Testis (tissue), 2 donors: ENCODE measurements at regions not wholly inside any gene's neighbourhood (a gene's known extent, or its start where the extent isn't known, plus 50 kb on each side); places are given as distances from the start of the nearest gene placed in this dataset.
A peak's percentile ranks its signal among the peaks of the same experiment; 100 is the strongest.

ENCODE experiments used
- DNase-seq: peaks from one replicate; pipeline ENCODE4 v3.0.0-alpha.2; 2019
- H3K27ac ChIP-seq, 2 donors: fragments of 200-600 bp; sonication (generic); one replicate each; pipeline ENCODE4 v1.5.1; 2019
- H3K27me3 ChIP-seq: fragments of 200-600 bp; sonication (generic); one replicate; pipeline ENCODE4 v1.5.1; 2019
- H3K36me3 ChIP-seq: fragments of 200-600 bp; sonication (generic); one replicate; pipeline ENCODE4 v1.5.1; 2017; ENCODE audit warnings: low read depth; ENCODE audit errors: missing control alignments
- H3K4me1 ChIP-seq: fragments of 200-600 bp; sonication (generic); one replicate; pipeline ENCODE4 v1.5.1; 2019
- H3K4me3 ChIP-seq, 2 donors: fragments of 200-600 bp; sonication (generic); one replicate each; pipeline ENCODE4 v1.5.1; 2017 to 2019
- H3K9me3 ChIP-seq: fragments of 200-600 bp; sonication (generic); one replicate; pipeline ENCODE4 v1.5.1; 2017
- POLR2A ChIP-seq: fragments of 450-650 bp; IDR thresholded peaks from one replicate; pipeline ENCODE4 v1.6.1; 2017; ENCODE audit warnings: antibody characterized with exemption, mild to moderate bottlenecking, moderate library complexity
- WGBS, 2 donors: methylation state at CpG; one replicate each; pipeline ENCODE4 v1.1.5; 2018; 5-methylcytosine and 5-hydroxymethylcytosine counted together
- intact Hi-C: fragments of 100-400 bp; cut with DNase I; formaldehyde crosslinking; loops from one replicate; pipeline ENCODE4 v1.15.1; 2023; ENCODE audit warnings: low total_unique reads
- TF ChIP-seq, protein P1 (sequence below), 3 experiments: fragments of 450-650 bp in 2 of 3; fragments of 200-600 bp in 1 of 3; sonication (generic) in 1 of 3; IDR thresholded peaks; one replicate each; pipeline ENCODE4 v1.5.1; 2016 to 2019; ENCODE audit warnings: antibody characterized with exemption in 3 of 3, mild to moderate bottlenecking in 2 of 3, moderate library complexity in 1 of 3

DNA sequence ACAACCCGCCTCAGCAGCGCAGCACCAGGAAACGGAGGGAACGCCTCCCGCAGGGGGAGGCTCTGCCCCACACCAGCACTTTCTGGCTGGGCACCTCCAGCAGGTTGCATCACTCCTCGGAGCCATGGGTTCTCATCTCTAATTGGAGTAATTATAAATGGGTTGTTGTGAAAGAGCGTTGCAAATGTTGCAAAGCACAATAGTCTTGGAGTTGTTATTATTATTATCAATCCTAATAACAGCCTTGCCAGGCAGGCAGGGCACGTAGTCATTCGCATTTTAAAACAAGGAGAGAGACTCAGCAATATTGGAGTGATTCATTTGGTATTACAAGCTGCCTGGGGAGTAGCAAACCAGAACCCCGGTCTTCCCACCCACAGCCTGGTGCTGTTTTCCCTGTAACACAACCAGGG is 108.6 kb upstream of the GJB6 start:
- H3K9me3 ChIP-seq, result no peaks in the 10 kb centered on the region
- H3K4me3 ChIP-seq, result no peak overlapping the region
- intact Hi-C loops, result no loop called here
- no peak for DNase-seq
- H3K36me3 ChIP-seq, result no peaks in the 10 kb centered on the region
- WGBS, 2 donors, result 31 to 32% methylated on average over 10 of the region's 10 CpGs
- TF ChIP-seq POLR2A, result no peak
- TF ChIP-seq, protein P1, sequence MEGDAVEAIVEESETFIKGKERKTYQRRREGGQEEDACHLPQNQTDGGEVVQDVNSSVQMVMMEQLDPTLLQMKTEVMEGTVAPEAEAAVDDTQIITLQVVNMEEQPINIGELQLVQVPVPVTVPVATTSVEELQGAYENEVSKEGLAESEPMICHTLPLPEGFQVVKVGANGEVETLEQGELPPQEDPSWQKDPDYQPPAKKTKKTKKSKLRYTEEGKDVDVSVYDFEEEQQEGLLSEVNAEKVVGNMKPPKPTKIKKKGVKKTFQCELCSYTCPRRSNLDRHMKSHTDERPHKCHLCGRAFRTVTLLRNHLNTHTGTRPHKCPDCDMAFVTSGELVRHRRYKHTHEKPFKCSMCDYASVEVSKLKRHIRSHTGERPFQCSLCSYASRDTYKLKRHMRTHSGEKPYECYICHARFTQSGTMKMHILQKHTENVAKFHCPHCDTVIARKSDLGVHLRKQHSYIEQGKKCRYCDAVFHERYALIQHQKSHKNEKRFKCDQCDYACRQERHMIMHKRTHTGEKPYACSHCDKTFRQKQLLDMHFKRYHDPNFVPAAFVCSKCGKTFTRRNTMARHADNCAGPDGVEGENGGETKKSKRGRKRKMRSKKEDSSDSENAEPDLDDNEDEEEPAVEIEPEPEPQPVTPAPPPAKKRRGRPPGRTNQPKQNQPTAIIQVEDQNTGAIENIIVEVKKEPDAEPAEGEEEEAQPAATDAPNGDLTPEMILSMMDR (IDR thresholded peaks at IDR 0.05), result no peak
- H3K27me3 ChIP-seq, result no peaks in the 10 kb centered on the region
- H3K4me1 ChIP-seq, result no peaks in the 10 kb centered on the region
- H3K27ac ChIP-seq, result no peak overlapping the region

DNA sequence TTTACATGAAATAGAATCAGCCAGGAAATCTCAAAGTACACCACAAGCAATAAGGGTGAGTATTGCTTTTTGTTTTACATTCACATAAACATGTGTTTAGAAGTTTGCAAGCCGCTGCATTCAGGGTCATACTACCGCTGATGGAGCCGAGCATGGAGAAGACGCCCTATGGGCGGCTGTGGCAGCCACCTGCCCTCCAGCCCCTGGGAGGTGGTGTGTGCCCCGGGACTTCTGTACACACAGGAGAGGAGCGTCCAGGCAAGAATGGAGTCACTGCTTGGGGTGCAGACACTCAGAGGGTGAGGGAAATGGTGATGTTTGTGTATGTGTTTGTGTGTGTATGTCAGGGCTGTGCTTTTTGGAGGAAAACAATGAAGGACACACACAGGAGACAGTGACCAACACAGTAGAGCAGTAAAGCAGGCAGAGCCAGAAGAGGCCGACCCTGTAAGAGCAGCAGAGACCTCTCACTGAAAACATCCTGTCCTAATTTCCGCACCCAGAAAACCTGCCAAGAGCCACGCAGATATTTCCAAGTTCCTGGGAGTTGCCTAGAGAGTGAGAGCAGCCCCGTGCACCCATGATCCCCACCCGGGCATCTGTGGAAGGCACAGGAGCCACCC is 108.1 kb upstream of the GJB6 start:
- Histone ChIP-seq H3K27me3 (no peaks in the 10 kb centered on the region), H3K4me3 (no peak overlapping the region), H3K4me1 (no peaks in the 10 kb centered on the region), H3K36me3 (no peaks in the 10 kb centered on the region), H3K9me3 (no peaks in the 10 kb centered on the region), H3K27ac (no peak overlapping the region)
- WGBS, 2 donors, result 47 to 52% methylated on average over 11 to 12 of the region's 12 CpGs
- no peak for TF ChIP-seq POLR2A
- TF ChIP-seq, protein P1 (IDR thresholded peaks at IDR 0.05), result no peak
- DNase-seq, result peak; percentile 20
- intact Hi-C loops, result no loop called here

DNA sequence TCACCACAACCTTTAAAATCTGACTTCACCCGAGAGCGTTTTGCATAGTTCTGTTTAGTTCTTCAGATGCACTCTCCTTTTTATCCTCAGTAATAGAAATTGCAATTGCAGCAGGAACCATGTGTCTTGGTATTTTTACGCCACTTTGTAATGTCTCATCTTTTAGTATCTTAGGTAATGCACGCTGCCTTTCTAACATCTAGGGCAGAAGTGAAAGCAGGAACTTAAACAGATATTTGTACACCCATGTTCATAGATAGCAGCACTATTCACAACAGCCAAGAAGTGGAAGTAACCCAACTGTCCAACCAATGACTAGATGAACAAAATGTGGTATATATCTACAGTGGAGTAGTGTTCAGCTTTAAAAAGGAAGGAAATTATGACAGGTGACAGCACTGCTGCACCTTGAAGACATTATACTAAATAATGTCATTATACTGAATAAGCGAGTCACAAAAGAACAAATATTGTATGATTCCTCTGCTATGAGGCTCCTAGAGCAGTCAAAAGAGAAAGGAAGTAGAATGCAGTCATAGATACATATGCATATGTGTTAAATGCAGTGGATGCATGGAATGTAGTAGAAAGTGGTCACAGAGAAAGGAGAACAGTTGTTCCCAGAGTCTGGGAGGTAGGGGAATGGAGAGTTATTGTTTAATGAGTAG is 105.9 kb upstream of the GJB6 start:
- H3K36me3 ChIP-seq, result no peaks in the 10 kb centered on the region
- intact Hi-C loops, result no loop called here
- no peaks in the 10 kb centered on the region for H3K9me3 ChIP-seq
- DNase-seq, result no peak
- H3K27ac ChIP-seq, result no peak overlapping the region
- H3K4me1 ChIP-seq, result no peaks in the 10 kb centered on the region
- H3K4me3 ChIP-seq, result no peak overlapping the region
- TF ChIP-seq POLR2A, result no peak
- TF ChIP-seq, protein P1 (IDR thresholded peaks at IDR 0.05), result no peak
- 88 to 92% methylated on average over 5 of the region's 5 CpGs for WGBS, 2 donors
- H3K27me3 ChIP-seq, result no peaks in the 10 kb centered on the region

DNA sequence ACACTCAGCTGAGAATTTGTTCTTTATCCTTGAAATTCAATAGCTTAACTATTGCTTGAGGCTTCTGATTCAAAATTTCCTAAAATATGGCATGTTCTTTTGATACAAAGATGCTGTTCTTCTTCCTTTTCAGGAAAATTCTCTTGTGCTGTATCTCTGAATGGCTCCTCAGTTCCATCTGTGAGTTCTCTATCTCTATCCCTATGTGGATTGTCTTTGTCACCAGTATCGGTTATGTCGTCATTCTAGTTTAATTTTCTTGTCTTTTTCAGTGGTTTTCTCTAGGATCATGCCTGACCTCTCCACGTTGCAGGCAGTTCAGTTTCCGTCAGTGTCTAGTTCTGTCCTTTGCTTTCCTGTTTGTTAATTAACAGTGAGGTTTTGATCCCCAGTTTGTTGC is 104.6 kb upstream of the GJB6 start:
- no peaks in the 10 kb centered on the region for H3K9me3 ChIP-seq
- no peak for DNase-seq
- H3K36me3 ChIP-seq, result no peaks in the 10 kb centered on the region
- 86 to 90% methylated on average over 4 of the region's 4 CpGs for WGBS, 2 donors
- no peaks in the 10 kb centered on the region for H3K4me1 ChIP-seq
- H3K27ac ChIP-seq, result no peak overlapping the region
- H3K27me3 ChIP-seq, result no peaks in the 10 kb centered on the region
- TF ChIP-seq POLR2A, result no peak
- TF ChIP-seq, protein P1 (IDR thresholded peaks at IDR 0.05), result no peak
- no peak overlapping the region for H3K4me3 ChIP-seq
- intact Hi-C loops, result no loop called here

DNA sequence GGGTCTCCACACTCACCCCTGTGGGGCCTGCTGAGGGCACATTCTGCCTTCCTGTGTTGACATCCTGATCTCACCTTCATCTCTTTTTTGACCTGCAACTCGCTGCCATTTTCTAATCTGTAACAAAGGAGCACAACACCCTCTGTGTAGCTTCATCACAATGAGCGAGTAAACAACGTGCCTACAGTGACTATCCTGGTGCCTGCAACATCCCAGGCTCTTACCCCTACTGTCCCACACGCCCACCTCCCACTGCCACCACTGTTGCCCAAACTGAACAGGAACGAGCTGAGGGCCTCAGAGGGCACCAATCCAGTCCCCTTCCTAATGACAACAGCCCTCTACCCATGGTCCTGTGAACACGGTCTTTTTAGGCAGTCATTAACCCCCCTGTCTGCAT is 102.2 kb upstream of the GJB6 start:
- no peak overlapping the region for H3K4me3 ChIP-seq
- intact Hi-C loops, result no loop called here
- no peak for TF ChIP-seq POLR2A
- TF ChIP-seq, protein P1 (IDR thresholded peaks at IDR 0.05), result no peak
- no peaks in the 10 kb centered on the region for H3K9me3 ChIP-seq
- H3K27me3 ChIP-seq, result no peaks in the 10 kb centered on the region
- H3K36me3 ChIP-seq, result no peaks in the 10 kb centered on the region
- no peak for DNase-seq
- H3K4me1 ChIP-seq, result no peaks in the 10 kb centered on the region
- WGBS, 2 donors, result 90 to 96% methylated on average over 6 of the region's 6 CpGs
- no peak overlapping the region for H3K27ac ChIP-seq
